Left ventricle myocardium inferior (tissue), 1 donor: ENCODE measurements at regions not wholly inside any gene's neighbourhood (a gene's known extent, or its start where the extent isn't known, plus 50 kb on each side); places are given as distances from the start of the nearest gene placed in this dataset.
A peak's percentile ranks its signal among the peaks of the same experiment; 100 is the strongest.

Experiments
- DNase-seq: peaks from one replicate; pipeline ENCODE4 v3.0.0-alpha.2; 2020
- H3K27ac ChIP-seq: fragments of 200-600 bp; replicated peaks from 2 replicates; pipeline ENCODE4 v1.8.0; 2021
- H3K27me3 ChIP-seq: fragments of 200-600 bp; 2 replicates; pipeline ENCODE4 v1.8.0; 2021; ENCODE audit warnings: low read depth
- H3K36me3 ChIP-seq: fragments of 200-600 bp; 2 replicates; pipeline ENCODE4 v1.8.0; 2021
- H3K4me1 ChIP-seq: fragments of 200-600 bp; 2 replicates; pipeline ENCODE4 v1.8.0; 2021
- H3K4me3 ChIP-seq: fragments of 200-600 bp; 2 replicates; pipeline ENCODE4 v1.8.0; 2021; ENCODE audit warnings: mild to moderate bottlenecking, moderate library complexity
- H3K9me3 ChIP-seq: fragments of 200-600 bp; replicated peaks from 2 replicates; pipeline ENCODE4 v1.8.0; 2021
- intact Hi-C: fragments of 100-400 bp; cut with micrococcal nuclease; formaldehyde crosslinking; loops from one replicate; pipeline ENCODE4 v1.11.0; 2022
- TF ChIP-seq, protein P1 (sequence below): fragments of 200-600 bp; IDR thresholded peaks from 2 replicates; pipeline ENCODE4 v1.8.0; 2021; ENCODE audit warnings: antibody characterized with exemption, mild to moderate bottlenecking, borderline replicate concordance
- donor health status: DM: no; HTN: yes; CAD: no; lungs with severe emphysema.

DNA sequence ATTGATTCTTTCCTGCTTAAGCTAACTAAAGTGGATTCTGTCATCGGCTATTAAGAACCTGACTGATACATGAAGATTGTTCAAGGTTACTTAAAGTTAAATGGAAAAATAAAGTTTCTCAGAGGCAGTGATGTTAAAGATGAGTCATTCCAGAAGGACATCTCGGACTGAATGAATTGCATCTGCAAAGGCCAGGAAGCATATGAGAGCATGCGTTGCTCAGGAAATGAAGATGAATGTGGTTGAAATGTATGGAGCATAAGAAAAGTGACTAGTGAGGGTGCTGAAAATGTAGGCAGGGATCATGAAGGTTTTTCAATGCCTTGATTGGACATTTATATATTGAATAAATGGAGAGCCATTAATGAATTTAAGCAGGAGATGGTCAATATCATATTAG, 133.9 kb upstream of the GHITM start:
- Histone ChIP-seq H3K9me3 (no peaks in the 10 kb centered on the region), H3K27me3 (peaks cover 42% of the 10 kb centered on the region), H3K4me1 (no peaks in the 10 kb centered on the region), H3K36me3 (no peaks in the 10 kb centered on the region), H3K4me3 (no peak overlapping the region), H3K27ac (no peak overlapping the region)
- intact Hi-C loops = no loop called here
- TF ChIP-seq, protein P1, sequence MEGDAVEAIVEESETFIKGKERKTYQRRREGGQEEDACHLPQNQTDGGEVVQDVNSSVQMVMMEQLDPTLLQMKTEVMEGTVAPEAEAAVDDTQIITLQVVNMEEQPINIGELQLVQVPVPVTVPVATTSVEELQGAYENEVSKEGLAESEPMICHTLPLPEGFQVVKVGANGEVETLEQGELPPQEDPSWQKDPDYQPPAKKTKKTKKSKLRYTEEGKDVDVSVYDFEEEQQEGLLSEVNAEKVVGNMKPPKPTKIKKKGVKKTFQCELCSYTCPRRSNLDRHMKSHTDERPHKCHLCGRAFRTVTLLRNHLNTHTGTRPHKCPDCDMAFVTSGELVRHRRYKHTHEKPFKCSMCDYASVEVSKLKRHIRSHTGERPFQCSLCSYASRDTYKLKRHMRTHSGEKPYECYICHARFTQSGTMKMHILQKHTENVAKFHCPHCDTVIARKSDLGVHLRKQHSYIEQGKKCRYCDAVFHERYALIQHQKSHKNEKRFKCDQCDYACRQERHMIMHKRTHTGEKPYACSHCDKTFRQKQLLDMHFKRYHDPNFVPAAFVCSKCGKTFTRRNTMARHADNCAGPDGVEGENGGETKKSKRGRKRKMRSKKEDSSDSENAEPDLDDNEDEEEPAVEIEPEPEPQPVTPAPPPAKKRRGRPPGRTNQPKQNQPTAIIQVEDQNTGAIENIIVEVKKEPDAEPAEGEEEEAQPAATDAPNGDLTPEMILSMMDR = no peak
- no peak for DNase-seq

DNA sequence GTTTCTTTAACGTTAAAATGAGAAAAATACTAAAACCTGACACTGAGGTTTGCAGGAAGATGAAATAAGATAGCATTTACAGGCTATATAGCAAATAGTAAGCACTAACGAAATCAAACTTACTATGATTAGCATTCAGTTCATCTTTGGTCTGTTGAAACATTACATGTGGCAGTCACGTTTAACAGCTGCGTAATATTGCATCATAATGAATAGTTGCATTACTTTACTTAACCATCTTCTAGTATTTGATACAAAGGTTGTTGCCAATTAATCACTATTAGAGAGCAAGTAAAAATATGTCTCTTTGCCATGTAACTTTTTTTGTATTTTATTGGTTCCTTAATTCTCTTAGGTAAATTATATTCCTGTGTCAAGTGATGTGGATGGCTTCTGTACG, 131.8 kb upstream of the GHITM start:
- Histone ChIP-seq H3K4me3 (no peak overlapping the region), H3K4me1 (no peaks in the 10 kb centered on the region), H3K27me3 (peaks cover 40% of the 10 kb centered on the region), H3K27ac (no peak overlapping the region), H3K9me3 (no peaks in the 10 kb centered on the region), H3K36me3 (no peaks in the 10 kb centered on the region)
- DNase-seq = no peak
- TF ChIP-seq, protein P1 = no peak
- intact Hi-C loops = no loop called here

DNA sequence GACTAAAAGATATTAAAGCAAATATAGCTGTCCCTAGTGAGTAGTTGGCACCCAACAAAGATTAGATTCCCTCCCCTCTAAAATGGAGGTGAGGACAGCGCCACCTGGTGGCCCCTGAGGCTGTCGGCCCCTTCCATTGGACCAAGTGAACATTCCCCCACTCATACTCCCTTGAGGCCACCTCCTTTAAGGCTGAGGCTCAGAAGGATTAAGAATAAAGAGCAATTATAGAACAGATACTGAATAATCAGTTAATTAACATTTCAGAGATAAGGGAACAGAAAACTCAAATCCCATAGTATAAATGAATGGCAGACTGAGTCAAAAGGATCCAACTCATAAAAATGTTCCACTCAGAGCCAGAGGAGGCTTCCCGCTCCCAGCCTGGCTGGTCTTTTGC, 130.4 kb upstream of the GHITM start:
- H3K4me3 ChIP-seq = no peak overlapping the region
- no peak overlapping the region for H3K27ac ChIP-seq
- H3K27me3 ChIP-seq = peaks cover 46% of the 10 kb centered on the region
- no peaks in the 10 kb centered on the region for H3K4me1 ChIP-seq
- no peaks in the 10 kb centered on the region for H3K36me3 ChIP-seq
- no peak for DNase-seq
- TF ChIP-seq, protein P1 = peak; percentile 53
- no peaks in the 10 kb centered on the region for H3K9me3 ChIP-seq
- intact Hi-C loops = no loop called here

- TF ChIP-seq, protein P1 = no peak
- H3K27ac ChIP-seq = no peak overlapping the region
- intact Hi-C loops = no loop called here
- peaks cover 3% of the 10 kb centered on the region for H3K9me3 ChIP-seq
- H3K36me3 ChIP-seq = no peaks in the 10 kb centered on the region
- H3K27me3 ChIP-seq = peaks cover 50% of the 10 kb centered on the region
- no peak for DNase-seq
- no peak overlapping the region for H3K4me3 ChIP-seq
- no peaks in the 10 kb centered on the region for H3K4me1 ChIP-seq
Measured at GRCh38 chr10:84012431-84012830, 126.9 kb upstream of the GHITM start.

DNA sequence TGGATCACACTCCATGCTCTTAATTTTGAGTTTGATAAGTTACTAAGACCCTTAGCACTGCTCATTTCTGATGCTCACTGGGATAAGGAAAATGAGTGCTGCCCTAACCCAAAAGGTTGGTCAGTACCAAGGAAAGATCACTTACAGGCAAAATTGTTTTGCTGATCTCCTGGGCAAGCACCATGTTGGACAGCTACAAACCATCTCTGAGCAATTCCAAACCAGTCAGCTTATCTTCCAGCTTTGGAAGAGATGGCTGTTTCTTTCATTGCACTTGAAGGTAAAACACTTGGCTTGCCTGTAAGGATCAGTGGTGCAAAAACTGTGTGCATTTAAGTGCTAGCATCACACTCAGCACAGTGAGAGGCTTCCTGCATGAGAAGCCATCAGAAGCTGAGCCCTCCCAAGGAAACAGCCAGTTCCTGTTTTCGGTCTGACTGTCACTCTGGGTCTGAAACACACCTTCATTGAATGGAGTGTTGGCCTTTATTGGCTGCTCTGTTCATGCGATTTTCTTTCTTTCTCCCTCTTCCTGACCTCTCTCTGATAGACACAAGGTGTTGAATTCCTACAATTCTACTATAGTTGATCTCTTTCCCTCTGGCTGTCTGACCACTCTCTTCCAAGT, 126.4 kb upstream of the GHITM start:
- DNase-seq = no peak
- Histone ChIP-seq H3K27ac (no peak overlapping the region), H3K36me3 (no peaks in the 10 kb centered on the region), H3K4me3 (no peak overlapping the region), H3K27me3 (peaks cover 45% of the 10 kb centered on the region), H3K4me1 (no peaks in the 10 kb centered on the region), H3K9me3 (peaks cover 3% of the 10 kb centered on the region)
- TF ChIP-seq, protein P1 = no peak
- intact Hi-C loops = no loop called here
